ENCODE measurements at regions not wholly inside any gene's neighbourhood (a gene's known extent, or its start where the extent isn't known, plus 50 kb on each side); places are given as distances from the start of the nearest gene placed in this dataset.

DNA sequence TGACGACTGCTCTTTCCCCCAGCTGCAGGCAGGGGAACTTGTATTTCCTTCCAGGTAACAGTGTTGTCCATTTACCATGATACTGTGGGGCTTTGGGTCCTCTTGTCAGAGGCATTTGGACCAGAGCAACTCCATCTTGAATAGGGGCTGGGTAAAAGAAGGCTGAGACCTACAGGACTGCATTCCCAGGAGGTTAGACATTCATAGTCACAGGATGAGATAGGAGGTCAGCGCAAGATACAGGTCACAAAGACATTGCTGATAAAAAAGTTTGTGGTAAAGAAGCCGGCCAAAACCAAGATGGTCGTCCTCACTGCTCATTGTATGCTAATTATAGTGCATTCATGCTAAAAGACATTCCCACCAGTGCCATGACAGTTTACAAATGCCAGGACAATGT, 249.5 kb downstream of the SLC4A3 start:
- Histone ChIP-seq H2BK120ac (ENCODE audit: low read depth, low read length, poor library complexity, severe bottlenecking) (no peak overlapping the region), H3K9ac (ENCODE audit: extremely low read depth, insufficient read length, low read length) (no peak overlapping the region), H3K27me3 (ENCODE audit: insufficient read depth, low read length) (no peaks in the 10 kb centered on the region), H4K20me1 (ENCODE audit: control insufficient read depth, insufficient read depth, insufficient read length) (no peaks in the 10 kb centered on the region), H3K79me2 (ENCODE audit: insufficient read depth, low read length) (no peaks in the 10 kb centered on the region), H3K23ac (ENCODE audit: insufficient read length, low read depth, low read length) (no peak overlapping the region), H3T11ph (ENCODE audit: low read length) (no peak overlapping the region), H3K9me3 (ENCODE audit: control insufficient read depth, low read depth, low read length) (no peaks in the 10 kb centered on the region), H4K91ac (ENCODE audit: insufficient read length, low read depth, low read length) (no peak overlapping the region), H2BK5ac (ENCODE audit: insufficient read length, low read length) (no peak overlapping the region), H4K5ac (ENCODE audit: insufficient read length, low read depth, low read length) (no peak overlapping the region), H3K18ac (ENCODE audit: insufficient read length, low read depth, low read length) (no peak overlapping the region), H3K4me1 (ENCODE audit: insufficient read depth, low read length) (peaks cover 11% of the 10 kb centered on the region; the same call in 1 of the 2 replicates), H2AFZ (ENCODE audit: low read length) (no peak overlapping the region), H3K79me1 (ENCODE audit: insufficient read depth, low read depth, low read length, poor library complexity, severe bottlenecking) (no peaks in the 10 kb centered on the region), H2AK5ac (ENCODE audit: insufficient read length, low read length) (no peak overlapping the region), H2BK20ac (ENCODE audit: low read depth, low read length, poor library complexity, severe bottlenecking) (no peak overlapping the region), H2BK12ac (ENCODE audit: insufficient read length, low read depth, low read length) (no peak overlapping the region), H2BK15ac (ENCODE audit: low read depth, low read length) (no peak overlapping the region), H3K4ac (ENCODE audit: low read depth, low read length) (no peak overlapping the region), H3K4me2 (ENCODE audit: insufficient read depth, insufficient read length, low read length) (no peak overlapping the region), H3K56ac (ENCODE audit: insufficient read length, low read depth, low read length) (no peak overlapping the region), H4K8ac (replicated peaks; ENCODE audit: insufficient read length, low read depth, low read length) (no peak overlapping the region), H3K14ac (ENCODE audit: insufficient read depth, low read length) (no peak overlapping the region), H3K23me2 (ENCODE audit: insufficient read length, low read depth, low read length, poor library complexity, severe bottlenecking) (no peaks in the 10 kb centered on the region), H3K27ac (ENCODE audit: insufficient read length, low read depth, low read length) (no peak overlapping the region)
- H3K36me3 Mint-ChIP-seq (ENCODE audit: insufficient read depth in 1 of 3, low read depth in 3 of 3), result peaks cover 0 to 4% (median 0%) of the 10 kb centered on the region in 3 experiments; a peak in 2 of 7 replicates
- peaks cover 3 to 4% of the 10 kb centered on the region in 2 experiments; a peak in 3 of 5 replicates for H3K9me3 Mint-ChIP-seq
- DNase-seq, result no peak
- no peak overlapping the region for H3K27ac Mint-ChIP-seq
- peaks cover 2% of the 10 kb centered on the region; the same call in 1 of the 2 replicates for H3K27me3 Mint-ChIP-seq (ENCODE audit: low read depth)
- TF ChIP-seq, protein P1, sequence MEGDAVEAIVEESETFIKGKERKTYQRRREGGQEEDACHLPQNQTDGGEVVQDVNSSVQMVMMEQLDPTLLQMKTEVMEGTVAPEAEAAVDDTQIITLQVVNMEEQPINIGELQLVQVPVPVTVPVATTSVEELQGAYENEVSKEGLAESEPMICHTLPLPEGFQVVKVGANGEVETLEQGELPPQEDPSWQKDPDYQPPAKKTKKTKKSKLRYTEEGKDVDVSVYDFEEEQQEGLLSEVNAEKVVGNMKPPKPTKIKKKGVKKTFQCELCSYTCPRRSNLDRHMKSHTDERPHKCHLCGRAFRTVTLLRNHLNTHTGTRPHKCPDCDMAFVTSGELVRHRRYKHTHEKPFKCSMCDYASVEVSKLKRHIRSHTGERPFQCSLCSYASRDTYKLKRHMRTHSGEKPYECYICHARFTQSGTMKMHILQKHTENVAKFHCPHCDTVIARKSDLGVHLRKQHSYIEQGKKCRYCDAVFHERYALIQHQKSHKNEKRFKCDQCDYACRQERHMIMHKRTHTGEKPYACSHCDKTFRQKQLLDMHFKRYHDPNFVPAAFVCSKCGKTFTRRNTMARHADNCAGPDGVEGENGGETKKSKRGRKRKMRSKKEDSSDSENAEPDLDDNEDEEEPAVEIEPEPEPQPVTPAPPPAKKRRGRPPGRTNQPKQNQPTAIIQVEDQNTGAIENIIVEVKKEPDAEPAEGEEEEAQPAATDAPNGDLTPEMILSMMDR (conservative IDR thresholded peaks at IDR 0.05), result no peak
- no CpG with 5 or more reads among the region's 4 CpGs for WGBS (ENCODE audit: extremely low coverage, insufficient read length, low lambda C conversion rate)
- H3K4me3 Mint-ChIP-seq, result no peak overlapping the region
- peaks cover 44 to 45% of the 10 kb centered on the region in 2 experiments for H3K4me1 Mint-ChIP-seq
